ENCODE measurements at regions not wholly inside any gene's neighbourhood (a gene's known extent, or its start where the extent isn't known, plus 50 kb on each side); places are given as distances from the start of the nearest gene placed in this dataset.
A peak's percentile ranks its signal among the peaks of the same experiment; 100 is the strongest.

GRCh38 chr14:94685166-94685581 lies 73.0 kb downstream of the SERPINA3 start:
- no peak for DNase-seq (ENCODE audit: low read depth in 2 of 3, low spot score in 2 of 3)

- no peak for DNase-seq (ENCODE audit: low read depth in 2 of 3, low spot score in 2 of 3)
These were observed 70.5 kb downstream of the SERPINA3 start for GRCh38 chr14:94682736-94683135.

DNA sequence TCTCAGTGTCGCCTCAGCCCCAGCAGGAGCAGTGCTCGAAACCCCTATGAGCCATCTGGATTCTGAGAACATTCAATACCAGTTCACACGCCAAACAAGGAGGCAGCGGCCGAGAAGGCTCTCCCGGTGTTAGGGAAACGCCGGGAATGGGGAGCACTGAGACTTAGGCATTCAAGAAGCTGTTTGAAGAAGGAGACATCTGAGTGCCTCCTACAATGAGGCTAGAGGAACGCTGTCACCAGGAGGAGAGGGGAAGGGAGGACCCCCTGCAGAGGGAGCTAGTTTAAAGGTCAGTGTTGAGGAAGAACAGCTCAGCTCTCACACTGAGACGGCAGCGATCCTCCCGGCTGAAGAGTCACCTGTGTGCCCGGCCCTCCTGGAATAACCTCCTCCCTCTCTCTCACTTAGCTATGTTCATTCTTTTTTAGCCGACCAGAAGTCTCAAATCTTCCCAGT lies 69.9 kb downstream of the SERPINA3 start:
- DNase-seq (ENCODE audit: low read depth in 2 of 3, low spot score in 2 of 3) = no peak

DNA sequence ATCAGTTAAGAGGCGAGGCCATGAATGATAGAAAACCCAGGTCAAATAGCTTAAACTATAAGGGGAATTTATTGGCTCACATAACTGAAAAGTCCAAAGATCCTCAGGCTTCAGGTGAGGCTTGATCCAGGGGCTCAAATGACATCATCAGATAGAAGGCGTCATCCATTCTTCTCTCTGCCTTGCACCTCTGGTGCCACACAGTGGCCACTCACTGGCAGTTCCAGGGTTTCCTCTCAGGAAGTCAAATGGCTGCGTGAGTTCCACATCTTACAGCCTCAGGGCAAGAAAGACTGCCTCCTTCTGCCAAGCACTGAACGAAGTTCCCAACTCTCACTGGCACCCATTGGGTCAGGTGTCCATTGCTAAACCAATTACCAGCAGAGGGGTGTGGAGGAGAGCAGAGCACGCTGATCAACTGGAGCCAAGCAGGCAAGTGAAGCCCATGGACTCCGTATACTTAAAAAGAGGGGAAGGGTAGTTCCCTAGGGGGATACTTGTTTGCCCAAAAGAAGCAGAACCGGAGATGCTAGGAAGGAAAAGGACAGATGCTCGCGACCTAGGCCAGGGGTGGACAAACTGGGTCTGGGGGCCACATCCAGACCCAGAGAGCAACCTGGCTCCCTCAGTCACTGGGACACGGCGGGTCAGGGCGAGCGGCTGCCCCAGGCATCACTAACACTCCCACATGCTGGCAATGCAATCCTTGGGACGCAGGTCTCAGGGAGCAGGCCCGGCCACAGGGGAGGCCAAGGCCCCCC lies 69.3 kb downstream of the SERPINA3 start:
- peak in 2 of 3 donors; percentile 35 to 64 for DNase-seq (ENCODE audit: low read depth in 2 of 3, low spot score in 2 of 3)

- no peak for DNase-seq (ENCODE audit: low read depth in 2 of 3, low spot score in 2 of 3)
These were observed 68.7 kb downstream of the SERPINA3 start for GRCh38 chr14:94680862-94681288.

GRCh38 chr14:94679937-94680861 lies 68.0 kb downstream of the SERPINA3 start:
- DNase-seq (ENCODE audit: low read depth in 2 of 3, low spot score in 2 of 3) = no peak

DNA sequence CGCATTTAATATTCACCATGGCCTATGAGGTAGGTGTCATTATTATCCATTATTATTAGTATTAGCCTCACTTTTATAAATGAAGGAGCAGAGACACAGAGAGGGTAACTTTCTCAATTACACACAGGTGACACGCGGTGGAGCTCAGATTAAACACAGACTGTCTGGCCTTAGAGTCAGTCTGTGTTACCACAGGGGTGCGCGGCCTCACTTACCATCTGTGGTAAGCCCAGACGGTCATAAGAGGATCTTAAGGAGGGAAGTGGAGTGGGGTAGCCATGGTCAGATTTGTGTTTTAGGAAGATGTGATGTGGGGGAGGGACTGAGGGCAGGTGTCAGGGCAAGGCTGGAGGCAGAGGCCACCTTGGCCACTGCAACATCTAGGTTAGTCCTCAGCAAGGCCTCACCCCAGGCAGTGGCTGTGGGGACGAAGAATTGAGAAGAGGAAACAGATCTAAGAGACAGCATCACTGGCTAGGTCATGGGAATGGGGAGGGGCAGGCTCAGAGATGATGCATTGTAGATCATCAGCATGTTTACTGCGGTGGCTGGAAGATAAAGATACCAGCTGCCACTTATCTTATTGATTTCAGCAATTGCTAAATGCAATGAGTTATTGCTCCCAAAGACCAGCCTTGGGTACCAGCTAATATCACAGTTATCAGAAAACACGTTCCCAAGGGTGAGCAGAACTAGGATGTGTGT lies 67.1 kb downstream of the SERPINA3 start:
- no peak for DNase-seq (ENCODE audit: low read depth in 2 of 3, low spot score in 2 of 3)

DNA sequence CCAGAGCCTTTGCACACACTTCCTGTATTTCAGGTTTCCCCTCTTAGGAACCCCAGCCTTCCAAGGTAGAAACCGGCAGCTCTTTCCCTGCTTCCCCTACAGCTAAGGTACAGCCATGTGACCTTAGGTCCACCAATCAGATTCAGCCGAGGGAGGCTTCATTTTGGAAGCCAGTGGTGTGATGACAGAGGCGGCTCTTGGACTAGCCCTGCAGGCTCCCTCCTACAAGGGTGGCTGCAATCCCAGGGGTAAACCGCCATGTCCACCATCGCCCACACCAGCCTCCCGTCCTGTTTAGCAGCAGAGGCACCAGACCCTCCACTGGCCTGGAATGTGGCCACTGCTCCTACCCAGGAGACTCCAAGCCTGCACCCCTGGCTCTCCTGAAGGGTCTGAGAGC lies 65.6 kb downstream of the SERPINA3 start:
- DNase-seq (ENCODE audit: low read depth in 2 of 3, low spot score in 2 of 3) = no peak

GRCh38 chr14:94677213-94677612 lies 65.0 kb downstream of the SERPINA3 start:
- DNase-seq (ENCODE audit: low read depth in 2 of 3, low spot score in 2 of 3) = no peak

GRCh38 chr14:94676495-94677185 lies 64.4 kb downstream of the SERPINA3 start:
- no peak for DNase-seq (ENCODE audit: low read depth in 2 of 3, low spot score in 2 of 3)

GRCh38 chr14:94675036-94675435 lies 62.8 kb downstream of the SERPINA3 start:
- DNase-seq (ENCODE audit: low read depth in 2 of 3, low spot score in 2 of 3) = no peak

- no peak for DNase-seq (ENCODE audit: low read depth in 2 of 3, low spot score in 2 of 3)
These were observed 61.6 kb downstream of the SERPINA3 start for GRCh38 chr14:94673781-94674231.
